Fibroblast of peridontal ligament (primary cell): ENCODE measurements at regions not wholly inside any gene's neighbourhood (a gene's known extent, or its start where the extent isn't known, plus 50 kb on each side); places are given as distances from the start of the nearest gene placed in this dataset.
"Not testable (repeated sequence)": the region's sequence is repeated elsewhere in the genome, so short reads cannot be mapped to it uniquely, and the experiment has no call there.

Experiments
- DNase-seq: peaks from one replicate; pipeline ENCODE4 v3.0.0-alpha.2; 2010; ENCODE audit errors: extremely low read depth

DNA sequence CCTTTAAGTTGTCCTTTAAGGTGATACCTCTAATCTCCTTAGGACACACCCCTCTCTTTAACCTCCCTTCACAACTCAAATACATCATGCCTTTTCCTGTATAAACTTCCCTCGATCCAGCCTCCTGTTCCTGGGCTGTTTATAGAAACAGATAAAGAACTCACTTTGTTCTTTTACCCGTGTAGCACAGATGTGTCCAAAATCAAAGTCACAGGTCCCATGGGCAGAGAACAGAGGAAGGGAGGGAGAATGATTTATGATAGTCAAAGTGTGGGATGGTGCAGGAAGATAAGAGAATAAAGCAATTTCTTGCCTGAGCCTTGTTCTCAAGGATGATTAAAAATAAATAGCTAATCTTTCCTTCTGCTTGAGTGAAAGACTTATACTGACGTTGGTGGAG is 50.3 kb upstream of the CABCOCO1 start:
- no peak for DNase-seq

DNA sequence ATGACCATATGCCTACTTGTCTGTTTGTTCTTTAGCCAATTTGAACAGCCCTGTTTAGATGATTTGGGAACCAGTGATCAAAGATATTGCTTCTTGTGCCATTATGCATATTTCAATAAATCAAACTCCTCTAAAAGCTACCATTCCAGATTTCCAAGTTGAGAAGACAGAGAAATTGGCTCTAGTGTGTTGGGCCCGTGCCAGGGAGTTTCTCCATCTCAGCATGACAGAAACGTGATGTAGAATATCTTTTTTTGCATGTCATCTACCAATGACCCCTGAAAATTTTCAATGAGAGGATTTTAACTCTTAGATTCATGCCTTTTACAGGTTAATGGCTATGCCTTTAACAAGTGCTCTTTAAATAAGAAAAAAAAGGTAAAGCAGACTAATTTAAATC is 50.7 kb upstream of the CABCOCO1 start:
- peak; percentile 56 for DNase-seq

DNA sequence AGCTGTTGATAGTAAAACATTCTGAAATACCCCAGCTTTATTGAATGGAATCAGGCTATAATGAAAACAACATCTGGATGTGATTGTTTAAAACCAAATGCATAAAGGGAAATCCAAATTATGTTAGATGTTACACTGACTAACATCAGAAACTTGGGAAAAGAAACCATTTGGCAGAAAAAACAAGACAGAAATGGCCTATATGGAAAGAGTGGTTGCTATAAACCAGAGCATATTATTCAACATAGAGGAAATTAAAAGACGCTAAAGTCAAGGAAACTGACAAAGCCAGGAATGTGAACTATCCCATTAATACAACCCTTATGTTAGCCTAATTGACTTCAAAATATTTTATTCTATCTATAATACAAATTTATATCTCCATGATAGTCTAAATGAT is 53.0 kb upstream of the CABCOCO1 start:
- DNase-seq, result peak; percentile 85

DNA sequence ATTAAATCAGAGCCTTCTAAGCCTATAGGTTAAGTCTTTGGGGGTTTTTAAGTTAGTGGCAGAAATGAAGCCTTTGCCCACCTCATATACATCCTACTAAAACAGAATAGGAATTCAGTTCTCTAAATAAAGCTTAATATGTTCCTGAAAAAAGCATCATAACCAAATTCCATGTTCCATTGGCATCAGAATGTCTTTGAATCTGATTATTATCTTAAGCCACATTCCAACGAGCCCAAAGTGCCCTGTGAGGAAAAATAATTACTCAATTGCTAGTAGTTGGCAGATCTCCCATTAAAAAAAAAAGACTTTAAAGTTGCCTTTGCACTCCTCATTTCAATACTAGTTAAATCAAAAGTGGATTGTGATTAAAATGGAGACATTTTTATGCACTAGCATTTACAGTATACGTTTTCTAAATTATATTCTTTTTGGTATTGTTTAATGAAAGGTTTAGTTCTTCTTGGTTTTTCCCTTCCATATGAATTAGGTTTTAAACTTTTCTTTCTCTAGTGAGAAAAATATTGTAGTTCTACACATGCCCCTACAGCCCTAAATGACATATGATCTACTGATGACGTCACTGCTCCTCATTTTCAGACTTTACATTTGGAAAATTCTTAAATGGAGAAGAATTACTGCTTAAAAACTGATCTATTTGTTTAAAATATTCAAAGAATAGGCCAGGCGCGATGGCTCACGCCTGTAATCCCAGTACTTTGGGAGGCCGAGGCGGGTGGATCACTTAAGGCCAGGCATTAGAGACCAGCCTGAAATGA is 54.3 kb upstream of the CABCOCO1 start:
- peak; percentile 67 for DNase-seq

DNA sequence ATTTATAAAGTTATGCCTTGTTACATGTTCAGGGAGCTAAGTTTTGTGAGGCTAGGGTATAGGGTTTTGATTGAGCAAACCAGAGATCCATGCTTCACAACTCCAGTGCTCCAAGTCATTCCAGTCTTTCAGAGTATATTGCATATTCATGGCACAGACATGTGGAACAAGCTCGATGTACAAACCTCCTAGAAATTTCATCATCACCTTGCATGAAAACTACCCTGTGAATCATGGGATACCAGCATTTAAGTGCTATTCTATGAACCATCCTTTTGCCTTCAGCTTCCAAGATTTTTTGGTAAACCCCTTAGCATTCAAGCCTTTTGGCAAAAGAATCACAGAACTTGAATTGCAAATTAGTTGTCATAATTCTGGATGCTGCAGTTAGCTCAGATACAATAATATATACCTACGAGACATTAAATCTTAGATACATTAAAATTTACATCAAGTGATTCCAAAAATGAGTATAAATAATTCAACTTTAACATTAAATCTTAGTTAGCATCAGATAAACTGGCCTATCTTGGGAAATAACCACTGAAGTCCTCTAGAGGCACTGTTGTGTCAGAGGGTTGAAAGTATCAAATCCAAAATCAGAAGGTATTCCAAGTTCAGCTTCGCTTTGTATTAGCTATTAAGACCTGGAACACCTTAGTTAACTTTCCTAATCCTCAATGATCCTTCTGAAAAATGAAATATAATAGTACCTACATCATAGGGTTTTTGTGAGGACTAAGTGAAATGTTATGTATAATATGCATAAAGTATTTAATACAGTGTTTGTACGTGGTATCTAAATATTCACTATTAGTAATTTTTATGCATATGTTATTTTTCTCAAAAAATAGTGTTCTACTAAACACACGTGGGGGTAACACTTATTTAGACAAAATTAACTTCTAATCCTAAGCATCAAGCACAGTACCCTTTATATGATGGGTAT is 55.5 kb upstream of the CABCOCO1 start:
- peak; percentile 52 for DNase-seq

GRCh38 chr10:61605221-61605620 is 57.5 kb upstream of the CABCOCO1 start:
- no peak for DNase-seq

- DNase-seq, result no peak
These were observed 62.3 kb upstream of the CABCOCO1 start for GRCh38 chr10:61600399-61600798.

GRCh38 chr10:61594430-61594829 is 68.3 kb upstream of the CABCOCO1 start:
- no peak for DNase-seq

- no peak for DNase-seq
These were observed 70.1 kb upstream of the CABCOCO1 start for GRCh38 chr10:61592581-61592980.

GRCh38 chr10:61589547-61590243 is 73.0 kb upstream of the CABCOCO1 start:
- DNase-seq, result no peak

DNA sequence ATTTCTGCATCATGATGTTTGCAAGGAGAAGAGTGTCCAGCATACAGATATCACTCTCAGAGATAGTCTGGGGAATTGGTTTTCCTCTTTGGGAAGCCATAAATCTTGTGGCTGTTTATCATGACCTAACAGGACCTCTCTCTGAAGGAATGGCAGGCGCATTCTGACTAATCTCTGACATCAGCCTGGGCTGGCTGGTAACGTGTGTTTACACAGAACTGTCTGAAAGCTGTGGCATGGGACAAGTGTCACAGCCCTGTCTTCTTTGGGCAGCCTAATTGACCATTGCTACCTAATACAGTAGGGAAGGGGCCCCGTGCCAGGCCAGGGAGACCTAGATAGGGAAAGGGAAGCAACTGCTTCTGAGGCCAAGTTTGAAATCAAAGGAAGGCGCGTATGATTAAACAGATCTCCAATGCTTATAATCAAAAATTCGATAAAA is 73.9 kb upstream of the CABCOCO1 start:
- no peak for DNase-seq

DNA sequence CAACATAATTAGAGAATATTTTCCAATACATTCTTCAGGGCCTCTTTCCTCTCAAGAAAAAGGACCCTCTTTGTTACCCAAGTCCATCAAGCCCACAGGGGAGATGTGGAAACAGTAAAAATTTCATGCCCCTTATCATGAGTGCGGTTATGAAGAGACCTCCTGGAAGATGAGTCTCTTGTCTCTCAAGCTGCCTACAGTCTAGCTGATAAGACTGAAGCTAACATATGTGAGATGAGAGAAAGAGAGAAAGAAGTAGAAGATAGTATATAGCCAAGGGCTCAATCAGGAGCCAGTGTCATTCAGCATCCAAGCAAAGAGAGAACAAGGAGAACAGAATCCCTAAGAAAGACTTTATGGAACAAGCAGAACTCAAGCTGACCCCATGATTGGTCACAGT is 75.9 kb upstream of the CABCOCO1 start:
- DNase-seq, result no peak

DNA sequence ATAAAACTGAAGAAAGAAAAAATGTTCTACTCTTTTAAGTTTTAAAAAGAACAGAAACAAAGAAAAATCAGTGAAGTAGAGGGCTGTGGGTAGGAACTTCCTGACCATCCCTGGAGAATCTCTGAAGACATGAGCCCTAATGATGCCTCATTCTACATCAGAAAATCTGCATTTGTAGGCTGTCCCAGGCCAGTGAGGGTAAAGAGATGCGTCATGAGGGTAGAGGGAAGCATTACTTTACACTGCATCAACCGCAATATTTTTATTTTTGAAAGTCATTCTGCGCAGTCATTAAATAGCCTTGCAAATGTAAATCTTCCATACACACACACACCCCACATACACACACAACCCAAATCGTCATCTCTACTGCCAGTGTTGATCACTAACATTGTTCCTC is 82.1 kb upstream of the CABCOCO1 start:
- no peak for DNase-seq

- not testable (repeated sequence) for DNase-seq
These were observed 92.5 kb upstream of the CABCOCO1 start for GRCh38 chr10:61570204-61570603.

DNA sequence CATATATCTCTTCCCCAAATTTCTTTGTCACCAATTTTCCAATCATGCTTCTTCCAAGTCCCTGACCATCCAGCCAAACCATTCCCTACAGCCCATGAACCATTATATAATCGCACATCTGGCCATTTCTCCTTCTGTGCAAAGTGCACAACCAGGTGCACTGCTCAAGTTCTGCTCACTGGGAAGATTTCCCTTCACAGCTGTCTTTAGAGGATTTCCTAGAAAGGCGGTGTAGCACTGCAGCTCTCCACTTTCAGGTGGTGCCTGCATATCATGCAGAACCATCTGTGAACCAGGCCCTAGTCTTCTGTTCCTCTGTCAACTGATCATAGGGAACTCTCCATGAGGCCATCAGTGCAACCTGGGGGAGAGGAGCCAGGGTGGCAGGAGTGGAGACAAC is 95.0 kb upstream of the CABCOCO1 start:
- no peak for DNase-seq

- no peak for DNase-seq
These were observed 96.7 kb upstream of the CABCOCO1 start for GRCh38 chr10:61565819-61566560.

GRCh38 chr10:61564444-61564843 is 98.3 kb upstream of the CABCOCO1 start:
- DNase-seq, result no peak

- no peak for DNase-seq
These were observed 103.1 kb upstream of the CABCOCO1 start for GRCh38 chr10:61559615-61560014.

- DNase-seq, result no peak
These were observed 104.5 kb upstream of the CABCOCO1 start for GRCh38 chr10:61558188-61558587.

- DNase-seq, result peak; percentile 3
These were observed 101.7 kb upstream of the TMEM26 start for GRCh38 chr10:61554925-61555324.

GRCh38 chr10:61549861-61550260 is 96.7 kb upstream of the TMEM26 start:
- DNase-seq, result no peak
